CD4-positive, alpha-beta memory T cell (primary cell): ENCODE measurements at regions not wholly inside any gene's neighbourhood (a gene's known extent, or its start where the extent isn't known, plus 50 kb on each side); places are given as distances from the start of the nearest gene placed in this dataset.
A peak's percentile ranks its signal among the peaks of the same experiment; 100 is the strongest.

Source experiments
- CTCF ChIA-PET: fragments of 350-600 bp; sonication (Branson Sonifier 250); formaldehyde crosslinking; loops from one replicate; lab custom pipeline; 2021; ENCODE audit warnings: inconsistent platforms; ENCODE audit not compliant: partially characterized antibody; lab: Charles Lee
- POLR2A ChIA-PET: fragments of 350-600 bp; sonication (Branson Sonifier 250); formaldehyde crosslinking; loops from one replicate; lab custom pipeline; 2021; ENCODE audit not compliant: partially characterized antibody; lab: Charles Lee
- DNase-seq, 5 donors: peaks; one replicate each; pipeline versions ENCODE4 v3.0.0 to v3.0.0-alpha.2; 2020 to 2022; ENCODE audit warnings: mixed read lengths in 1 of 5
- H3K27ac ChIP-seq: one replicate; pipeline ENCODE4 v1.7.0; 2013; ENCODE audit warnings: low read depth, low read length
- H3K27me3 ChIP-seq: 2 replicates; pipeline ENCODE4 v1.7.0; 2013; ENCODE audit warnings: mild to moderate bottlenecking, low read length, moderate library complexity; ENCODE audit not compliant: insufficient read depth
- H3K36me3 ChIP-seq: 2 replicates; pipeline ENCODE4 v1.7.0; 2013; ENCODE audit warnings: mild to moderate bottlenecking, low read length, moderate library complexity; ENCODE audit not compliant: insufficient read depth
- H3K4me1 ChIP-seq: 2 replicates; pipeline ENCODE4 v1.7.0; 2013; ENCODE audit warnings: mild to moderate bottlenecking, low read length, moderate library complexity; ENCODE audit not compliant: insufficient read depth
- H3K4me3 ChIP-seq, 2 donors: one replicate each; pipeline ENCODE4 v1.7.0; 2013; ENCODE audit warnings: low read length in 2 of 2, mild to moderate bottlenecking in 1 of 2
- H3K9me3 ChIP-seq, 2 donors: one replicate each; pipeline ENCODE4 v1.7.0; 2013; ENCODE audit warnings: low read length in 2 of 2, control low read depth in 1 of 2; ENCODE audit not compliant: control insufficient read depth in 1 of 2
- H3K27ac Mint-ChIP-seq, 7 donors: one replicate each; pipeline ENCODE4 v1.8.0; 2020 to 2021; ENCODE audit warnings: mixed read lengths in 7 of 7, mild to moderate bottlenecking in 6 of 7, inconsistent platforms in 3 of 7, moderate library complexity in 3 of 7
- H3K27me3 Mint-ChIP-seq, 2 donors: one replicate each; pipeline ENCODE4 v1.8.0; 2020 to 2021; ENCODE audit warnings: mixed read lengths in 2 of 2
- H3K36me3 Mint-ChIP-seq, 2 donors: one replicate each; pipeline ENCODE4 v1.8.0; 2020 to 2021; ENCODE audit warnings: mixed read lengths in 2 of 2, inconsistent platforms in 1 of 2, mild to moderate bottlenecking in 1 of 2
- H3K4me1 Mint-ChIP-seq, 4 donors: one replicate each; pipeline ENCODE4 v1.8.0; 2020 to 2021; ENCODE audit warnings: mixed read lengths in 4 of 4, mild to moderate bottlenecking in 1 of 4
- H3K4me3 Mint-ChIP-seq, 8 donors: one replicate each; pipeline ENCODE4 v1.8.0; 2020 to 2021; ENCODE audit warnings: mixed read lengths in 8 of 8, mild to moderate bottlenecking in 7 of 8, moderate library complexity in 6 of 8, inconsistent platforms in 3 of 8
- H3K9me3 Mint-ChIP-seq, 8 donors: one replicate each; pipeline ENCODE4 v1.8.0; 2020 to 2021; ENCODE audit warnings: mixed read lengths in 8 of 8, mild to moderate bottlenecking in 5 of 8, inconsistent platforms in 3 of 8, moderate library complexity in 1 of 8
- intact Hi-C: fragments of 100-400 bp; cut with micrococcal nuclease; formaldehyde crosslinking; loops from one replicate; pipeline ENCODE4 v1.15.1; 2023

DNA sequence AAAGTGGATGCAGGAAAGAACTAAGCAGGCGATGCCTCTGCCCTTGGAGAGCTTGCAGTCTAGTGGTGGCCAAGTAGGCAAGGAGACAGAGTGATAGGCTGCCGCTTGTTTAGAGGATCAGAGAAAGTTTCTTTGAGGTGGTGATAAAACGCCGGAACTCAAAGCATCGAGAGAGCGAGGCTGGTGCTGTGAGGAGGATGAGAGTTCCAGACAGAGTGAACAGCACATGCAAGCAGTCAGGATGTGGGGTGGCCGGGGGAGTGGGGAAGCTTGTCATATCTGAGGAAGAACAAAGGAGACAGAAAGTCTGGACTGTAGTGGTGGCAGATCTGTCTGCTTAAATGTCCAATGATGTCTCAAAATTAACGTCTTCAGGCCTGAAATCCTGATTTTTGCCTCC is 319.7 kb downstream of the SNAPC1 start:
- POLR2A ChIA-PET: no interaction called here
- H3K4me3 ChIP-seq: no peak overlapping the region
- H3K36me3 Mint-ChIP-seq: no peaks in the 10 kb centered on the region
- peaks cover 14% of the 10 kb centered on the region for H3K4me1 ChIP-seq
- intact Hi-C loops: no loop called here
- H3K36me3 ChIP-seq: no peaks in the 10 kb centered on the region
- H3K9me3 Mint-ChIP-seq: peaks cover 0 to 13% (median 1%) of the 10 kb centered on the region in 8 donors
- peaks cover 12 to 15% (median 15%) of the 10 kb centered on the region in 4 donors for H3K4me1 Mint-ChIP-seq
- CTCF ChIA-PET: interaction anchor here (1.7 kb wide), 1 partner anchor 45 kb away, joined by 4 read pairs; no protein-coding TSS in a partner anchor
- H3K27me3 ChIP-seq: no peaks in the 10 kb centered on the region
- DNase-seq: peak in 1 of 5 donors; percentile 0
- H3K27ac Mint-ChIP-seq: no peak overlapping the region
- H3K27ac ChIP-seq: no peak overlapping the region
- peaks cover 4% of the 10 kb centered on the region in 2 donors for H3K27me3 Mint-ChIP-seq
- H3K4me3 Mint-ChIP-seq: no peak overlapping the region
- no peaks in the 10 kb centered on the region for H3K9me3 ChIP-seq

DNA sequence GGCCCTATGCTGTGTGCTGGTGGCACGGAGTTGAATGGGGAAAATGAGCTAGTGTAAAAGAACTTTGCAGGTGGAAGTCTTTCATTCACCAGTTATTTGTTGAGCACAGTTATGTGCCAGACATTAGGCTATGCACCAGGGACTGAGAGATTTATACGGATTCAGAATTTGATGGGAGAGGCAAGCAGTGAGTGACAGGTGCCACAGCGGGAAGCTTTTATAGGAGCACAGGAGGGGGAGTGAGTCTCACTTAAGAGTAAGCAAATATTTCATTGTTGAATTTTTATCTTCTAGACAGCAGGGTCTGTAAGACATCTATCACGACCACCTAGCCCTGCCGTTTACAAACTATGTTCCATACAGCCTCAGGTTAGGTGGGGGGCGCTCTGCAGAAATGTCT is 320.6 kb downstream of the SNAPC1 start:
- no peaks in the 10 kb centered on the region for H3K36me3 Mint-ChIP-seq
- H3K4me1 Mint-ChIP-seq: peaks cover 4 to 9% (median 6%) of the 10 kb centered on the region in 4 donors
- no peaks in the 10 kb centered on the region for H3K9me3 ChIP-seq
- peaks cover 0 to 13% (median 1%) of the 10 kb centered on the region in 8 donors for H3K9me3 Mint-ChIP-seq
- no peak for DNase-seq
- CTCF ChIA-PET: interaction anchor here (1.7 kb wide), 1 partner anchor 44 kb away, joined by 4 read pairs; no protein-coding TSS in a partner anchor
- H3K36me3 ChIP-seq: no peaks in the 10 kb centered on the region
- intact Hi-C loops: no loop called here
- H3K4me3 ChIP-seq: no peak overlapping the region
- H3K4me3 Mint-ChIP-seq: no peak overlapping the region
- no peaks in the 10 kb centered on the region for H3K27me3 ChIP-seq
- H3K27ac ChIP-seq: no peak overlapping the region
- peaks cover 6% of the 10 kb centered on the region for H3K4me1 ChIP-seq
- POLR2A ChIA-PET: no interaction called here
- no peak overlapping the region for H3K27ac Mint-ChIP-seq
- peaks cover 4 to 5% of the 10 kb centered on the region in 2 donors for H3K27me3 Mint-ChIP-seq

GRCh38 chr14:62084020-62084419 is 321.8 kb downstream of the SNAPC1 start:
- no peak overlapping the region for H3K27ac Mint-ChIP-seq
- POLR2A ChIA-PET: no interaction called here

DNA sequence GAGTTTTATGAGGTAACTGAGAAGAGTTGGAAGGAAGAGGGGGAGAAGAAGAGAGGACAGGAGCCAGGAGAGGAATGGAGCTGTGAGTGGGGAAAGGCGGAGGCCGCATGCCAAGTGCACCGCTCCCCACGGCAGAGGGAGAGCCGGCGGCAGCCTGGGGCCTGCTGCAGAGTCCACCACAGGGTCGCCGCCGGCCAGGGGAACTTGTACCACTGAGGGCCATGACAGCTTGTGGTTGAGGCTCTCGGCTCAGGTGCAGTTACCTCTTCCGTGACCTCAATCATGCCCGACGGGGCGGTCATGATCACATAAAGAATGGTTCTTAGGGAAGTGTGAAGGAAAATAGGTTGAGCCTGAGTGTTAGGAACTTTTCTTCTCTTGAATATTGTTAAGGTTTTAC is 325.0 kb downstream of the SNAPC1 start:
- Histone ChIP-seq H3K9me3 (no peaks in the 10 kb centered on the region), H3K4me3 (no peak overlapping the region), H3K4me1 (no peaks in the 10 kb centered on the region), H3K27ac (no peak overlapping the region), H3K36me3 (no peaks in the 10 kb centered on the region), H3K27me3 (no peaks in the 10 kb centered on the region)
- CTCF ChIA-PET: no interaction called here
- POLR2A ChIA-PET: no interaction called here
- Mint-ChIP-seq H3K4me3 (no peak overlapping the region), H3K9me3 (peaks cover 0 to 19% (median 5%) of the 10 kb centered on the region in 8 donors), H3K4me1 (no peaks in the 10 kb centered on the region), H3K36me3 (no peaks in the 10 kb centered on the region), H3K27me3 (peaks cover 5 to 10% of the 10 kb centered on the region in 2 donors), H3K27ac (no peak overlapping the region)
- intact Hi-C loops: no loop called here
- DNase-seq: no peak

More at GRCh38 chr14:62084020-62084419, 321.8 kb downstream of the SNAPC1 start:
- DNase-seq: no peak
- Histone ChIP-seq H3K27me3 (no peaks in the 10 kb centered on the region), H3K36me3 (no peaks in the 10 kb centered on the region), H3K9me3 (no peaks in the 10 kb centered on the region), H3K4me3 (no peak overlapping the region), H3K27ac (no peak overlapping the region), H3K4me1 (no peaks in the 10 kb centered on the region)
- CTCF ChIA-PET: no interaction called here
- peaks cover 4 to 5% of the 10 kb centered on the region in 2 donors for H3K27me3 Mint-ChIP-seq
- no peaks in the 10 kb centered on the region for H3K36me3 Mint-ChIP-seq
- peaks cover 0 to 3% (median 0%) of the 10 kb centered on the region in 4 donors for H3K4me1 Mint-ChIP-seq
- intact Hi-C loops: no loop called here
- H3K9me3 Mint-ChIP-seq: peaks cover 0 to 13% (median 1%) of the 10 kb centered on the region in 8 donors
- H3K4me3 Mint-ChIP-seq: no peak overlapping the region

DNA sequence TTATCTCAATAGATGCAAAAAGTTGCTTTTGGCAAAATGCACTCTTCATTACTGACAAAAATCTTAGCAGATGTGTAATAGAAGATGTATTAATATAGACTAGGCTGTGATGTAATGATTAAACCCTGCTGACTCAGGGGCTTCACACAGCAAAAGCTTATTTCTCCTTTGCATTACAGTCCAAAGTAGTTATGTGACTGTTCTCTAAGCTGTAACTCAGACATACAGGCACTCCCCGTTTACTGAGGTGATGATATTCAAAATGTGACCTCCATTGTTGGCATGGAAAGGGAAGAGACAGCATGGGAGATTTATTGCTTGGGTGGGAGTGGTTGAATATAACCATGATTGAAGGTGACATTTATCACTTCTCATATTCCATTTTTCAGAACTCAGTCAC is 331.5 kb downstream of the SNAPC1 start:
- Histone ChIP-seq H3K36me3 (no peaks in the 10 kb centered on the region), H3K27me3 (peaks cover 3% of the 10 kb centered on the region), H3K9me3 (no peaks in the 10 kb centered on the region), H3K27ac (no peak overlapping the region), H3K4me1 (no peaks in the 10 kb centered on the region), H3K4me3 (no peak overlapping the region)
- intact Hi-C loops: no loop called here
- ChIA-PET POLR2A (no interaction called here), CTCF (no interaction called here)
- Mint-ChIP-seq H3K27ac (no peak overlapping the region), H3K9me3 (peaks cover 0 to 7% (median 2%) of the 10 kb centered on the region in 8 donors), H3K4me3 (no peak overlapping the region), H3K27me3 (peaks cover 8 to 12% of the 10 kb centered on the region in 2 donors), H3K36me3 (no peaks in the 10 kb centered on the region), H3K4me1 (no peaks in the 10 kb centered on the region)
- no peak for DNase-seq

DNA sequence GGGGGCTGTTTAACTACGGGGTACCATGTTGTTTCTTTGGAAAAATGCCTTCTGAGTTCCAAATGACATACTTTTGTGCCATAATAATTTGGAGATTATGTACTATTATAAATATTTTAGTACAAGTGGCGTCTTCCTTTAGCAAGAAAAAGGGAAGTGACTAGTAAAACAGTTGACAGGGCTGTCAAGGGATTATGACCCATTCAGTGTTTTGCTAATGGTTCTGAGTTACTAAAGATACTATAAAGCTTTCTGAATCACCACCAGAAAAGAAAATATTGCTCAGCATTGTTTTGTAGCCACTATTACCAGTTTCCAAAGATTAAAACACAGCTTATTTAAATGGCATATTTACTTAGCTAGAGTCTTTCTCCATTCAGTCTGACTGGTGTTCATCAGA is 334.9 kb downstream of the SNAPC1 start:
- intact Hi-C loops: no loop called here
- no peak overlapping the region for H3K27ac Mint-ChIP-seq
- no peak overlapping the region for H3K4me3 Mint-ChIP-seq
- Histone ChIP-seq H3K27ac (no peak overlapping the region), H3K36me3 (no peaks in the 10 kb centered on the region), H3K4me3 (no peak overlapping the region), H3K9me3 (no peaks in the 10 kb centered on the region), H3K27me3 (peaks cover 3% of the 10 kb centered on the region), H3K4me1 (no peaks in the 10 kb centered on the region)
- no peaks in the 10 kb centered on the region for H3K36me3 Mint-ChIP-seq
- no peak for DNase-seq
- CTCF ChIA-PET: no interaction called here
- no peaks in the 10 kb centered on the region for H3K9me3 Mint-ChIP-seq
- POLR2A ChIA-PET: no interaction called here
- peaks cover 7 to 11% of the 10 kb centered on the region in 2 donors for H3K27me3 Mint-ChIP-seq
- no peaks in the 10 kb centered on the region for H3K4me1 Mint-ChIP-seq

DNA sequence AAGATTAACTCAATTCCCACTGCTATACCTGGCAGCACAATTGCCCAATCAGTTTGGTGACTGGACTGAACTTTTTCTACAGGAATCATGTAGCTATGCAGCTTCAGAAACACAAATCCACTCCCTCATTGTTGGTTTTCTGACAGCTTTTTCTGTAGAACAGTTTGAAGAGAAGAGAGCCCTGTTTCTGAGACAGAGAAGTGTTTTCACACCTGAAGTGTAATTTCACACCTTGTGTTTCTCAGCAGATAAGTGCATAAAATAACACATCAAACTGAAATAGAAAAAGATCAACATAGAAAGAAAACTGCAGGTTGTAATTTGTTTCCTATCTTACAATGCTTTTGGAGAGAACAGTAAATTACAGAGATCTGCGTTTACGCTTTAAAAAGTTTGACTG is 335.6 kb downstream of the SNAPC1 start:
- DNase-seq: no peak
- Mint-ChIP-seq H3K27me3 (peaks cover 7 to 9% of the 10 kb centered on the region in 2 donors), H3K4me1 (no peaks in the 10 kb centered on the region), H3K9me3 (no peaks in the 10 kb centered on the region), H3K36me3 (no peaks in the 10 kb centered on the region), H3K27ac (no peak overlapping the region), H3K4me3 (no peak overlapping the region)
- H3K27me3 ChIP-seq: peaks cover 3% of the 10 kb centered on the region
- intact Hi-C loops: no loop called here
- H3K4me1 ChIP-seq: no peaks in the 10 kb centered on the region
- ChIA-PET CTCF (no interaction called here), POLR2A (no interaction called here)
- no peaks in the 10 kb centered on the region for H3K36me3 ChIP-seq
- H3K4me3 ChIP-seq: no peak overlapping the region
- no peaks in the 10 kb centered on the region for H3K9me3 ChIP-seq
- H3K27ac ChIP-seq: no peak overlapping the region

DNA sequence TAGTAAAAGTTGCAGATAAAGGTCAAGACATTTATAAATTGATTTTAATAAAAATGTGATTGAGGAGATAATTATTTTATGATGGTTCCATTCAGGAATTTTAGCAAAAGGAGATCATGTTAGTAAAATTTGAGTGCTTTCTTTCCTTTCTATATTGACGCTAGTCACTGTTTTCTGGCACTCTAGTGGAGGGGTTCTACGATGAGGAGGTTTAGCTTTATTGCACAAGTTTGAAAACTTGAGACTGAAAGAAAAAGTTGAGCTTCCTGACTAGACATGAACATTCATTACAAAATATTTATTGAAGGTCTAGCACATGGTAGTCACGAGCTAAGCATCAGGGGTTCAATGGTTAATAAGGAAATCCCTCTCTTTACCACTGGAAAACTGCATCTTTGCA is 336.1 kb downstream of the SNAPC1 start:
- no peaks in the 10 kb centered on the region for H3K9me3 Mint-ChIP-seq
- DNase-seq: no peak
- Histone ChIP-seq H3K36me3 (no peaks in the 10 kb centered on the region), H3K9me3 (no peaks in the 10 kb centered on the region), H3K4me3 (no peak overlapping the region), H3K27ac (no peak overlapping the region), H3K4me1 (no peaks in the 10 kb centered on the region), H3K27me3 (peaks cover 3% of the 10 kb centered on the region)
- ChIA-PET CTCF (no interaction called here), POLR2A (no interaction called here)
- no peaks in the 10 kb centered on the region for H3K4me1 Mint-ChIP-seq
- no peaks in the 10 kb centered on the region for H3K36me3 Mint-ChIP-seq
- intact Hi-C loops: no loop called here
- H3K27me3 Mint-ChIP-seq: peaks cover 9 to 10% of the 10 kb centered on the region in 2 donors
- H3K4me3 Mint-ChIP-seq: no peak overlapping the region
- no peak overlapping the region for H3K27ac Mint-ChIP-seq
